PC-3 (cell line): ENCODE measurements at regions not wholly inside any gene's neighbourhood (a gene's known extent, or its start where the extent isn't known, plus 50 kb on each side); places are given as distances from the start of the nearest gene placed in this dataset.

Experiments used
- EZH2 ChIP-seq: fragments of 300-600 bp; sonication (generic); IDR thresholded peaks from one replicate; pipeline ENCODE4 v1.6.1; 2017; ENCODE audit warnings: antibody characterized with exemption, mild to moderate bottlenecking, low read length; ENCODE audit not compliant: unreplicated experiment
- EZH2phosphoT487 ChIP-seq: fragments of 300-600 bp; sonication (generic); IDR thresholded peaks from 2 replicates; pipeline ENCODE4 v1.6.1; 2018; ENCODE audit warnings: mild to moderate bottlenecking, antibody characterized with exemption, low read length, borderline replicate concordance
- TF ChIP-seq, protein P1 (sequence below): fragments of 300-600 bp; sonication (generic); conservative IDR thresholded peaks from 2 replicates; pipeline ENCODE4 v1.5.1; 2017; ENCODE audit warnings: antibody characterized with exemption, low read depth, mild to moderate bottlenecking, low read length

DNA sequence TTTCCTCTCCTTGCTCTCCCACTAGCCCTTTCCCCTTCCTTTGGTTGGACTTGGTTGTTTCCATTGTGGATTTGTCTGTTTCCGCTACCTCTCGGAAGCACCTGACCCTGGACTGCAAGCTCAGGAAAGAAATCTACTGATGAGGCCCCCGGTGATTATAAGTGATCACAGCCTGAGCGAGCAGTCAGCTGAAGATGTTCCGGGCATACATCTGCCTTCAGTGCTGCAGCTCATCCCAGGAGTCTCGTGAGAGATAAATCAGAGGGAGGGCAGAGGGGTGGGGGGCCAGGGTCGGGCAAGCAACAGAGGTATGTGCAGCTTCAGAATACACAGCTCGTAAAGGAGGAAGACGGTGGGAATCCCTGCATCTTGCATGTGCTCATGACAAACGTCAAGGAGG lies 102.1 kb downstream of the MRPL46 start:
- TF ChIP-seq, protein P1, sequence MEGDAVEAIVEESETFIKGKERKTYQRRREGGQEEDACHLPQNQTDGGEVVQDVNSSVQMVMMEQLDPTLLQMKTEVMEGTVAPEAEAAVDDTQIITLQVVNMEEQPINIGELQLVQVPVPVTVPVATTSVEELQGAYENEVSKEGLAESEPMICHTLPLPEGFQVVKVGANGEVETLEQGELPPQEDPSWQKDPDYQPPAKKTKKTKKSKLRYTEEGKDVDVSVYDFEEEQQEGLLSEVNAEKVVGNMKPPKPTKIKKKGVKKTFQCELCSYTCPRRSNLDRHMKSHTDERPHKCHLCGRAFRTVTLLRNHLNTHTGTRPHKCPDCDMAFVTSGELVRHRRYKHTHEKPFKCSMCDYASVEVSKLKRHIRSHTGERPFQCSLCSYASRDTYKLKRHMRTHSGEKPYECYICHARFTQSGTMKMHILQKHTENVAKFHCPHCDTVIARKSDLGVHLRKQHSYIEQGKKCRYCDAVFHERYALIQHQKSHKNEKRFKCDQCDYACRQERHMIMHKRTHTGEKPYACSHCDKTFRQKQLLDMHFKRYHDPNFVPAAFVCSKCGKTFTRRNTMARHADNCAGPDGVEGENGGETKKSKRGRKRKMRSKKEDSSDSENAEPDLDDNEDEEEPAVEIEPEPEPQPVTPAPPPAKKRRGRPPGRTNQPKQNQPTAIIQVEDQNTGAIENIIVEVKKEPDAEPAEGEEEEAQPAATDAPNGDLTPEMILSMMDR: no peak
- TF ChIP-seq EZH2phosphoT487 (no peak), EZH2 (no peak)
